ENCODE measurements at regions not wholly inside any gene's neighbourhood (a gene's known extent, or its start where the extent isn't known, plus 50 kb on each side); places are given as distances from the start of the nearest gene placed in this dataset.

GRCh38 chr18:53946594-53946993 is 277.9 kb downstream of the MBD2 start:
- Histone ChIP-seq H3K9me3 (ENCODE audit: control insufficient read depth, low read depth, low read length) (peaks cover 13% of the 10 kb centered on the region), H4K5ac (ENCODE audit: insufficient read length, low read depth, low read length) (no peak overlapping the region), H3K56ac (ENCODE audit: insufficient read length, low read depth, low read length) (no peak overlapping the region), H3K14ac (ENCODE audit: insufficient read depth, low read length) (no peak overlapping the region), H4K20me1 (ENCODE audit: control insufficient read depth, insufficient read depth, insufficient read length) (no peaks in the 10 kb centered on the region), H3K4me2 (ENCODE audit: insufficient read depth, insufficient read length, low read length) (no peak overlapping the region), H3K9ac (ENCODE audit: extremely low read depth, insufficient read length, low read length) (no peak overlapping the region), H2BK12ac (ENCODE audit: insufficient read length, low read depth, low read length) (no peak overlapping the region), H3K79me1 (ENCODE audit: insufficient read depth, low read depth, low read length, poor library complexity, severe bottlenecking) (no peaks in the 10 kb centered on the region), H3K27me3 (ENCODE audit: insufficient read depth, low read length) (no peaks in the 10 kb centered on the region), H4K8ac (replicated peaks; ENCODE audit: insufficient read length, low read depth, low read length) (no peak overlapping the region), H3K23ac (ENCODE audit: insufficient read length, low read depth, low read length) (no peak overlapping the region), H3K18ac (ENCODE audit: insufficient read length, low read depth, low read length) (no peak overlapping the region), H2AK5ac (ENCODE audit: insufficient read length, low read length) (no peak overlapping the region), H3K23me2 (ENCODE audit: insufficient read length, low read depth, low read length, poor library complexity, severe bottlenecking) (no peaks in the 10 kb centered on the region), H2BK5ac (ENCODE audit: insufficient read length, low read length) (no peak overlapping the region), H4K91ac (ENCODE audit: insufficient read length, low read depth, low read length) (no peak overlapping the region), H2BK20ac (ENCODE audit: low read depth, low read length, poor library complexity, severe bottlenecking) (no peak overlapping the region), H2BK15ac (ENCODE audit: low read depth, low read length) (no peak overlapping the region), H3K4ac (ENCODE audit: low read depth, low read length) (no peak overlapping the region), H3T11ph (ENCODE audit: low read length) (no peak overlapping the region), H2AFZ (ENCODE audit: low read length) (no peak overlapping the region), H3K4me1 (ENCODE audit: insufficient read depth, low read length) (no peaks in the 10 kb centered on the region), H2BK120ac (ENCODE audit: low read depth, low read length, poor library complexity, severe bottlenecking) (no peak overlapping the region), H3K79me2 (ENCODE audit: insufficient read depth, low read length) (no peaks in the 10 kb centered on the region), H3K27ac (ENCODE audit: insufficient read length, low read depth, low read length) (no peak overlapping the region)
- no peak for TF ChIP-seq CTCF (conservative IDR thresholded peaks at IDR 0.05)
- H3K4me1 Mint-ChIP-seq = no peaks in the 10 kb centered on the region
- no peak overlapping the region for H3K27ac Mint-ChIP-seq
- no peak overlapping the region for H3K4me3 Mint-ChIP-seq
- H3K36me3 Mint-ChIP-seq (ENCODE audit: insufficient read depth in 1 of 3, low read depth in 3 of 3) = peaks cover 5 to 15% (median 11%) of the 10 kb centered on the region in 3 experiments; a peak in 6 of 7 replicates
- H3K27me3 Mint-ChIP-seq (ENCODE audit: low read depth) = no peaks in the 10 kb centered on the region; the same call in 1 of the 2 replicates
- no peak for DNase-seq
- WGBS (ENCODE audit: extremely low coverage, insufficient read length, low lambda C conversion rate) = no CpG with 5 or more reads among the region's 1 CpG
- H3K9me3 Mint-ChIP-seq = peaks cover 18 to 28% of the 10 kb centered on the region in 2 experiments

Data from H9 (cell line).